NCI-H446 treated with DMSO at 0.1 percent for 48 hours (cell line): ENCODE measurements at regions not wholly inside any gene's neighbourhood (a gene's known extent, or its start where the extent isn't known, plus 50 kb on each side); places are given as distances from the start of the nearest gene placed in this dataset.
"Not testable (repeated sequence)": the region's sequence is repeated elsewhere in the genome, so short reads cannot be mapped to it uniquely, and the experiment has no call there.

ENCODE experiments used
- DNase-seq: peaks from one replicate; lab custom pipeline; 2025; lab: John Stamatoyannopoulos, UW

DNA sequence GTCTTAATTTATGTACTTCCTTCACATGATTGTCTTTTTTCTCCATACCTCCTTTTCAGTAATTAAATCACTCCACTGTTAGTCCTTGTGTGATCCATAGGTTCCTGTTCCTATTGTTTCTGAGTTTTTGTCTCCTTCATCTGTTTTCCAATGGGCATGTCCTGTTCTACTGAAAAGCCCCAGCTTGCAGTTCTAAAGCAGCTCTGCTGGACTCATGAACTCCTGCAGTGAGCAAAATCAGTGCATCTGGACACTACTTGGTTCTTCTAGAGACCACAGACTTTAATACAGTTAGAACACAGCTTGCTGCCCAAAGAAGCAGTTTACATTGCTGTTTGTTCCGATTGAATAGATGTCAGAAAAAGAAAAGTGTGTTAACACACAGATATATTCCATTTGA, 593.3 kb upstream of the HS3ST5 start:
- no peak for DNase-seq

DNA sequence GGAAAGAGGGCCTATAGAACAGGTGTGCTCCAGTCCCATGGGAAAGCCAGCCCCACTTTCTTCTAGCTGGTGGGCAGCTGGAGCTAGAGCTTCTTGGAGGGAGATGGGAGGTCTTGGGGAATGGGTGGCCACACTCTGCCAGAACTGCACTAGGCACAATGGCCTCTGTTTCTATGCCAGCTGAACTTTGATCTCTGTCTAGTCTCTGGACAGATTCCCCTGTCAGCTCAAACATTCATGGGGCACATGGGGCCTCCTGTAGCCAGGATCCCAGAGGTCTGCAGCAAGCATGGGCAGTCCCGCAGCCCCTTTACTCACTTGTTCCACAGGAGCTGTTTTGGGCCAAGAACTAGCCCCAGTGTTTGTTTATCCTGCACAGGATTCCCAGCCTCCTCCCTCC, 591.3 kb upstream of the HS3ST5 start:
- DNase-seq: no peak

DNA sequence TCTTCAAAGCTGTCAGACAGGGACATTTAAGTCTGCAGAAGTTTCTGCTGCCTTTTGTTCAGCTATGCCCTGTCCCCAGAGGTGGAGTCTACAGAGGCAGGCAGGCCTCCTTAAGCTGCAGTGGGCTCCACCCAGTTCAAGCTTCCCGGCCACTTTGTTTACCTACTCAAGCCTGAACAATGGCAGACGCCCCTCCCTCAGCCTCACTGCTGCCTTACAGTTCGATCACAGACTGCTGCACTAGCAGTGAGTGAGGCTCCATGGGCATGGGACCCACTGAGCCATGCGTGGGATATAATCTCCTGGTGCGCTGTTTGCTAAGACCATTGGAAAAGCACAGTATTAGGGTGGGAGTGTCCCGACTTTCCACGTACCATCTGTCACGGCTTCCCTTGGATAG, 585.9 kb upstream of the HS3ST5 start:
- DNase-seq: not testable (repeated sequence)

DNA sequence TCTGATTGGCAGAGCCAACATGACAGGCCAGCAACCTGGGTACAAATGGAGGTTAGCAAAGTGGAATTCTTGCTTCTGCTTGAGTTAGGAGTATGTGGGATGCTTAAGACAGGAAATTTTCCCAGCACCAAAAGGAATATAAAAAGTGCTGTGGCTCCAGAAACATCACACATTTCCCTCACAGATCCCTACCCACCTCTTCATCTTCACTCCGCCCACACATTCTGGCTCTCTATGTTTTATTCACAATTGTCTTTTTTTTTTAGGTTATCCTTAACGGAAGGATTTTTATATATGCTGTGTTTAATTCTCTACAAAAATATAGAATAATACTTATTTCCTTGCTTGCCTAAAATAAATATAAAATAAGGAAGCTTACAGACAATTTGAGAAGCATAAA, 563.3 kb upstream of the HS3ST5 start:
- no peak for DNase-seq

- no peak for DNase-seq
These were observed 554.7 kb upstream of the HS3ST5 start for GRCh38 chr6:114897536-114897935.

DNA sequence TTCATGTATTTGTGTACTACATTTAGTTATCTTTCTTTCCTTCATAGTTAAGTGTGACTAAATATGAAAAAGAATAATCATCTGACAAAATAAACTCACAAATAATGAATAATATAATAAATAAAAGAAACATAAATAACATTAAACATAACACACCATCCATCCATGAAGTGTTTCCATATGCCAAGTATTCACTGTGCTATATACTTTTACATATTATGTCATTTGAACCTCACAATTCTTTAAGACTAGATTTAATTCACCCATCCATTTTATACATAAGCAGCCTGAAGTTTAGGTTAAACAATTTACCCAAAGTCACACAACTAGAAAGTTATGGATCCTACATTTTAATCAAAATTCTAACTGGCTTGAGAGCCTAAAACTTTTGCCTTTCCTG, 549.4 kb upstream of the HS3ST5 start:
- DNase-seq: no peak

DNA sequence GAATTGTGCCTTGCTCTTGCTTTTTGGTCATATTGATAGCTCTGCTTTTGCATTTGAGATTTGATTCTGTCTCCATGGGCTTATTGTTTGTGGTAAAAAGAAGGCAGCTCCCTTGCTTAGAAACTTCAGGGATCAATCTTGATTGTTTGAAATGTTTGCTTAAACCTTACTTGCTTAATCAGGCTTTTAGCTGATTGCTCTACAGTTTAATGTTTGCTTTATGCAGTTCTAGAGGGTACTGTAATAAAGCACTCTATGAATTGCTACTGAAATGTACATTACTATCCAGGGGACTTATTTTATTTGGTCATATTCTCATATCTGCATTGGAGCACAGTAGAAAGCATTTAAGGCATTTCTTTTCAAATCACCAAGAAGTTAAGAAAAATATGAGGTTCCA, 545.4 kb upstream of the HS3ST5 start:
- no peak for DNase-seq

DNA sequence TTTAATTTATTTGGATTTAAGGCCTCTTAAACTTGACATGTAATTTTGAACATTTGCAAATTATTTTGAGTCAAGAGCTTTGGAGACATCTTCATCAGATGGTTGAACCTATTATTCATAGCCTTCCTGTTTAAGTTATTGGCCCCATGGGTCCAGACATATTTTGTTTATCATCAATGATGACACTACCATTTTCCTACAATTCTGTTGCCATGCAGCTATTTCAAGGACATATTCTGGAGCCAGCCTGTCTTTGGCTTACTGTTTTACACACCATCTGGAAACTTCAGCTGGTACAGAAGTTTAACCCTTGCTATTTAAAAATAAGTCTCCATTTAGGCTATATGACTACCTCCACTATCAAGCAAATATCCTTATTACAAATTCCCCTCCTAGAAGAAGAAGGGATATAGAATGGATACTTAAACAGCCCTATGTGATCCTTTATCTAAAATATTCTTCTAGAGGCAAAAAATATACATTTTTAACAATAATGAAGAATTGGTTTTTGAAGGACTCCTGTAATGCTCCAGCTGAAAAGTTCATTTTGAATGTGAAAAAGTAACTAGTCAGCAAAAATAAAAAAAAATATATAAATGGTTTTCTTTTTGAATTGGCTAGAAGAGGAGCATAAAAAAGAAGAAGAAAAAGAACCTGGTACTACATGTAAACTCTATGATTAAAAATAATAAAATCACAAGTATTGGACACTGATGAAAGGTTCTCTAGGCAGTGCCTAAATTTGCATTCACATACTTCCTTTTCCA, 544.0 kb upstream of the HS3ST5 start:
- DNase-seq: peak; percentile 92

GRCh38 chr6:114879693-114880092, 536.9 kb upstream of the HS3ST5 start:
- DNase-seq: no peak

DNA sequence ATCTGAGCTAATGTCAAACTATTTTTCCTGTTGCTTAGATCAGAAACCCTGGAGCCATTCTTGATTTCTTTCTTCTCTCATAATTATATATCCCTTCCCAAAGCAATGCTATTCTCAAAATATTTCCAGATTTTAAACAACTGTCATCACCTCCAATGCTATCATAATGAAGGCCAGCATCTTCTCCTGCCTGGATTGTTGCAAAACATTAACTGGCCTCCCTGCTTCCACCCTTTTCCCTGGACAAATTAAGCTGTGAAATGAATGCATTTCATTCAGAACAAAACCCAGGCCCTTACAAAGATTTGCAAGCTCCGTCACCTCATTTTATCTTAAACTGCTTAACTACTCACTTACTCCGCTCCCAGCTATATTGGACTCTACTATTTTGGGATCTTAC, 535.3 kb upstream of the HS3ST5 start:
- no peak for DNase-seq

- DNase-seq: no peak
These were observed 531.6 kb upstream of the HS3ST5 start for GRCh38 chr6:114874410-114874809.

DNA sequence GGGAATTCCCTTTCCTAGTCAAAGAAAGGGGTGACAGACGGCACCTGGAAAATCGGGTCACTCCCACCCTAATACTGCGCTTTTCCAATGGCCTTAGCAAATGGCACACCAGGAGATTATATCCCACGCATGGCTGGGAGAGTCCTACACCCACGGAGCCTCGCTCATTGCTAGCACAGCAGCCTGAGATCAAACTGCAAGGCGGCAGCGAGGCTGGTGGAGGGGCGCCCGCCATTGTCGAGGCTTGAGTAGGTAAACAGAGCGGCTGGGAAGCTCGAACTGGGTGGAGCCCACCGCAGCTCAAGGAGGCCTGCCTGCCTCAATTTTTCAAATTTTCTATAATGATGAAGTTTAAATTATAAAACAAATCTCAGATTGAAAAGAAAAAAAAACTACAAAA, 522.7 kb upstream of the HS3ST5 start:
- DNase-seq: not testable (repeated sequence)

- DNase-seq: no peak
These were observed 520.8 kb upstream of the HS3ST5 start for GRCh38 chr6:114863610-114864009.

- DNase-seq: no peak
These were observed 520.0 kb upstream of the HS3ST5 start for GRCh38 chr6:114862819-114863218.

DNA sequence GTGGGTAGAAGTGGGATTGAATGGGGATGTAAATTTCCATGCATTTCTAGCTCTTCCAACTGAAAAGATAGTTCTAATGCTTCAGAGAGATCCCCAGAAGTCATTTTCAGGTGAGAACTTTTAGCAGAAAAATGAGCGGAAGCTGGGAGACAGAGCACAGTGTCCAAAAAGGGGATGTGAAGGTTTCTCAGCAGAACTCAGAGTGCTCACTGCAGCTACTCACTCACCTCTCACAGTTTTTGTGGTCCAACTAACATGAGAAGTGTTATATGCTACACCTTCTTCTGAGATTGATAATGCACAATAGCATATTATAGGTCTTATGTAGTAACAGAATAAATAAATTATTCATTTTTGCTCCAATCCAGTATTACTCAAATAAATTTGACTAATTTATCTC, 519.2 kb upstream of the HS3ST5 start:
- no peak for DNase-seq

DNA sequence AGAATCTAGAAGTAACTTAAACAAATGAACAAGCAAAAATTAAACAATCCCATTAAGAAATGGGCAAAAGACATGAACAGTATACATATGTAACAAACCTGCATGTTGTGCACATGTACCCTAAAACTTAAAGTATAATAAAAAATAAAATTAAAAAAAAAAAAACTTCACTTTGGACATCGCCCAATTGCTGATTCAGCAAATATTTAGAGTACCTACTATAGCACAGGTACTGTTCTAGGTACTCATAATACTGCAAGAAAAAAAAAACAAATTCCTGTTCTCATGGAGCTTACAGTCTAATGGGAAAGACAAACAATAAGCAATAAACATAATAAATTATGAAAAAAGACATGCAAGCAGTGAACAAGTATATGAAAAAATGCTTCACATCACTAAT, 501.5 kb upstream of the HS3ST5 start:
- DNase-seq: no peak

DNA sequence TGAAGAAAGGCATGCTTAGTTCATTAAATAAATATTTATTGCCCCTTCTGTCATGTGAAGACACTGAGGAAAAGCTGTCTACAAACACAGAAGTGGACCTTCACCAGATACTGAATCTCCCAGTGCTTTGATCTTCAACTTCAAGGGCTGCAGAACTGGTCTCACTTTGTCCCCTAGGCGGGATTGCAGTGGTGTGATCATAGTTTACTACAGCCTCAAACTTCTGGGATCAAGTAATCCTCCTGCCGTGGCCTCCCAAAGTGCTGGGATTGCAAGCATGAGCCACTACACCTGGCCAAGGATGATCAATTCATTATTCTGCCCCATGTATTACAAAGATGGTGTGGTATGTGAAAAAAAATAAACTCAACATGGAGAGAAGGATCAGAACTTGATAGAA, 496.2 kb upstream of the HS3ST5 start:
- no peak for DNase-seq

- DNase-seq: no peak
These were observed 490.4 kb upstream of the HS3ST5 start for GRCh38 chr6:114833211-114833610.

DNA sequence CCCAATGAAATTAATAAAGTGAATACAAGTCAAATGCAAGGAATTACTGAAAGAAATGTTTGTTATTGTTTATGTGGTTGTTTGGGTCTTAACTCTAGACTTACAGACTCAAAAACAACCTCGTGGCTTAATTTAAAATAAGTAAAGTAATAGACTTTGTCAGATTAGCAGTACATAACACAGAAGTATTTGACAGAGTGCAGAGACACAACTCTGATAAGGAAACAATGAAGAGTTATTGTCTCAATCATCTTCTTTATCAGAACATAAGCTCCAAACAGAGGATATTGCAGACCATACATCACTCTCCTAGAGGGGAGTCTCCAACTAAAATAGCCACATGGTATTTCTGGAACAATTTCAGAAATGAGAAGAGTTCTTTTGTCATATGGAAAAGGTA, 487.7 kb upstream of the HS3ST5 start:
- DNase-seq: no peak

DNA sequence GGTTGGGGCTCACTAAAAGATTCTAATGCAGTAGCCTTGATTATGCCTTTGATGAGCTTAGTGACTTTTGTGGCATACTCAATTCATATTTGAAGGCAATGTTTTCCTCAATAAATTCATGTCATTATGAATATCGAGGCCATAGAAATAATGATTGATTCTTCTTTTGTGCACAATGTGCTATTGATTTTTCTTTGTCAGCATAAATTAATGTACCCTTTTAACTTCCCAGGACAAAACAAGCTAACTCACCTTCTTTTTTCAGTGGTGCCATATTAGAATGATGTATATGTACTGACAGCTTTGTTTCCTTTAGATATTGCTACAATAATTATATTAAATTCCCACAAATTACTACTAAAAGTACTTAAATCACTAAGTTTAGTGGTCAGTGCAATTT, 484.3 kb upstream of the HS3ST5 start:
- no peak for DNase-seq

GRCh38 chr6:114824409-114824808, 481.6 kb upstream of the HS3ST5 start:
- no peak for DNase-seq

DNA sequence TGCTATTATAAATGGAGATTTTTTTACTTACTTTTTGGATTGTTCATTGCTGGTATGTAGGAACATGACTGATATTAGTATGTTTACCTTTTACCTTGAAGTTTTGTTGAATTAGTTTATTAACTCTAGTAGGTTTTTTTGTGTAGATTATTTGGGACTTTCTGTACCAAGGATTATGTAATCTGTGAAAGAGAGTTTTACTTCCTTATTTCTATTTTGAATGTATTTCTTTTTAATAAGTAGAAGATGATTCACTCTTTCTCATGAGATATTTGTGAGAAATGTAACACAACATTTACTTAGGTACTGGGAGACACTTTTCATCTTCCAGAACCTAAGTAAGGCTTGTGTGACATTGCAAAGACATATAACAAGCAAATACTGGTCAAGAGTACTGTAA, 473.9 kb upstream of the HS3ST5 start:
- no peak for DNase-seq

GRCh38 chr6:114810468-114810867, 467.6 kb upstream of the HS3ST5 start:
- DNase-seq: no peak

DNA sequence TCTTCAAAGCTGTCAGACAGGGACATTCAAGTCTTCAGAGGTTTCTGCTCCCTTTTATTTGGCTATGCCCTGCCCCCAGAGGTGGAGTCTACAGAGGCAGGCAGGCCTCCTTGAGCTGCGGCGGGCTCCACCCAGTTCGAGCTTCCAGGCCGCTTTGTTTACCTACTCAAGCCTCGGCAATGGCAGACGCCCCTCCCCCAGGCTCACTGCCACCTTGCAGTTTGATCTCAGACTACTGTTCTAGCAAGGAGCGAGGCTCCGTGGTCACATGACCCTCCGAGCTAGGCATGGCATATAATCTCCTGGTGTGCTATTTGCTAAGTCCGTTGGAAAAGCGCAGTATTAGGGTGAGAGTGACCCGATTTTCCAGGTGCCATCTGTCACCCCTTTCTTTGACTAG, 462.6 kb upstream of the HS3ST5 start:
- not testable (repeated sequence) for DNase-seq
